Cardiac septum (tissue), 1 donor: ENCODE measurements at regions not wholly inside any gene's neighbourhood (a gene's known extent, or its start where the extent isn't known, plus 50 kb on each side); places are given as distances from the start of the nearest gene placed in this dataset.
"Not testable (repeated sequence)": the region's sequence is repeated elsewhere in the genome, so short reads cannot be mapped to it uniquely, and the experiment has no call there.

Source experiments
- DNase-seq: peaks from one replicate; pipeline ENCODE4 v3.0.0-alpha.2; 2020; ENCODE audit warnings: low spot score
- intact Hi-C: fragments of 100-400 bp; cut with DNase I; formaldehyde crosslinking; loops from one replicate; pipeline ENCODE4 v1.14.0; 2022
- donor health status: DM: no; HTN: no; CAD: no.

GRCh38 chrX:140177821-140178220 lies 212.5 kb upstream of the CXorf66 start:
- intact Hi-C loops: no loop called here
- DNase-seq: no peak

DNA sequence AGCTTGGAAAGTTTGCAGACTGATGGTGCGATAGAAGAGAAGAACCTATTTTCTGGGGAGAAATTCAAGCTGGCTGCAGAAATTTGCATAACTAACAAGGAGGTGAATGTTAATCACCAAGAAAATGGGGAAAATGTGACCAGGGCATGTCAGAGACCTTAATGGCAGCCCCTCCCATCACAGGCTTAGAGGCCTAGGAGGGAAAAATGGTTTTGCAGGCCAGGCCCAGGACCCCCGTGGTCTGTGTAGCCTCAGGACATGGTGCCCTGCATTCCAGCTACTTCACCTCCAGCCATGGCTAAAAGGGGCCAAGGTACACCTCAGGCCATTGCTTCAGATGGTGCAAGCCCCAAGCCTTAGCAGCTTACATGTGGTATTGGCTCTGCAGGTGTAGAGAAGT lies 207.1 kb upstream of the CXorf66 start:
- DNase-seq: no peak
- intact Hi-C loops: no loop called here

DNA sequence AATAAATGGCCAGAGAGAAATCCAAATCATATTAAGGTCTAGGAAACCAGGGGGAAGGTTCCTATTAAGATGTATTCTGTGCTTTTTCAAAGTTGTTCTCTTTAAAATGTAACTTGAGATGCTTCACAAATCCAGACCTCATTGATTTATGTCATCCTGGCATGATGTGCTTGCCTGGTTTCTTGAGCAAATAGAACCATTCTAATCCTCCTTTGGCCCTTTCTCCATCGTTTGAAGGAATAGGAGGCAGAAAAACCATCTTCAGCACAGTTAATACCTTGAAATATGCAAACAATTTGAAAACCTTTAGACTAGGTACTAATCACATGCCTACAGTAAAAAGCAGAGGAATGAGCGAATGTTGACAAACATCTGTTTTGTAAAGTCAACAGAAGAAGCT lies 202.2 kb upstream of the CXorf66 start:
- intact Hi-C loops: no loop called here
- DNase-seq: no peak

- intact Hi-C loops: no loop called here
- no peak for DNase-seq
Measured at GRCh38 chrX:140165849-140166248, 200.5 kb upstream of the CXorf66 start.

DNA sequence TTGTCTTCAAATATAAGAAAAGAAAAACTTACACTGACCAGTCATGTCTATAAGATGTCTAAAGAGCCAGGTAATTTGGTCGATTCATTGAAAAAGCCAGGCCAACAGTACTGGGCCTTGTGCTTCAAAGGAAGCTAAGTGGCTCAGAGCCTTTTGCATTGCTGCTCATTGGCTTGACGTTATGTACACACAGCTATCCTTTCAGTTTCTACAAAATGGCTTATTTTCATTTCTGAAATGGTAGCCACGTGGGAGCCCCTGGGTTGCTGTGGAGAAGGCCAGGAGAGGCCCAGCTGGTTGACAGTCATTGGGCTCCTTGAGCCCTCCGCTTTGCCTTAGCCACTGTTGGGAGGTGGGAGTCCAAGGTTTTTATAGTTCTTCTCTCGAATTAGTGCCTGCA lies 199.1 kb upstream of the CXorf66 start:
- intact Hi-C loops: no loop called here
- no peak for DNase-seq

- intact Hi-C loops: no loop called here
Measured at GRCh38 chrX:140163371-140164159, 198.2 kb upstream of the CXorf66 start.

GRCh38 chrX:140157611-140158010 lies 192.3 kb upstream of the CXorf66 start:
- intact Hi-C loops: no loop called here
- no peak for DNase-seq

More at GRCh38 chrX:140163371-140164159, 198.2 kb upstream of the CXorf66 start:
- no peak for DNase-seq

- intact Hi-C loops: no loop called here
- DNase-seq: no peak
Measured at GRCh38 chrX:140157143-140157542, 191.8 kb upstream of the CXorf66 start.

DNA sequence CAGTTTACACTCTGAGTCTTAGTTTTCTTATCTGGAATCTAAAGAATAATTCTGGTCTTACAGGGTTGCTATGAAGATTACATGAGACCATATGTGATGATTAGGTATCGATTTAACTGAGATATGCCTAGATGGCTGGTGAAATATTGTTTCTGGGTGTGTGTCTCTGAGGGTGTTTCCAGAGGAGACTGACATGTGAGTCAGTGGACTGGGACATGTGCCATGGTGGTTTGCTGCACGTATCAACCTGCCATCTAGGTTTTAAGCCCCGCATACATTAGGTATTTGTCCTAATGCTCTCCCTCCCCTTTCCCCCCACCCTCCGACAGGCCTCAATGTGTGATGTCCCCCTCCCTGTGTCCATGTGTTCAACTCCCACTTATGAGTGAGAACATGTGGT lies 186.0 kb upstream of the CXorf66 start:
- intact Hi-C loops: no loop called here
- no peak for DNase-seq

DNA sequence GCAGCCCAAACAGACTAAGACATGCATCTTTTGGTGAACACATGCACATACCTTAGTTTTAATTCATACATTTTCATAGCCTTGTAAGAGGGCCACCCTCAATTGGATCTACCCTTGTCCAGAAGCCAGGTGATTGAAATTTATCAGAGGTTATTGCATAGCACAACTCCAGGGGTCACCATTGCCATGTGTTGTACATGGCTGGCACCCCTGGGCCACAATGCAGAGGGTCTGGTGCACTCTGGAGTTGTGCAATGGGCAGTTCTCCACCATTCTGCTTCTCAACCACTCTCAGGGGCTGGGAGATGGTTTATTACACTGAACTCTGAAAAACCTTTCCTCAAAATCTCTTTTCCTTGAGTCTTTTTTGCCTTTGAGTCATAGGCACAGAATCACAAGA lies 184.4 kb upstream of the CXorf66 start:
- intact Hi-C loops: no loop called here
- DNase-seq: no peak

GRCh38 chrX:140141444-140142029 lies 176.2 kb upstream of the CXorf66 start:
- no peak for DNase-seq
- intact Hi-C loops: loop anchor here (5.0 kb wide), 1 partner anchor 84 kb away; no protein-coding TSS in a partner anchor

DNA sequence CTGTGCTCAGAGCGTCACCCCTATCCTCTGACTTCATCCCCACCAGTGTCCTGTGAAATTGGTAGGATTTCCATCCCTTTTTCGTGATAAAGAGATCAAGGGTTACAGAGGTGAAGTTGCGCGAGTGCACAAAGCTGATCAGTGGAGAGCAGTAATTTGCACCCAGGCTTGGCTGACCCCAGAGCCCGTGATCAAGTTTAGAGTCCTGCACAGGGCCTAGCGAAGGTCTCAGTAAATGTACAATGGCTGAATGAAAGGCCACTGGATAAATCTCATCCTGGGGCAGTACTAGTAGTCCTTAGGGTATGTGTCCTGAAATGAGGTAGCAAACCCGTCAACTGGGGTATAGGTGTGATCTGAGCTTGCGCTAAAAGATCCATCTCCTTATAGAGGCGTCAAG lies 173.2 kb upstream of the CXorf66 start:
- DNase-seq, intact Hi-C loops: not testable (repeated sequence)

DNA sequence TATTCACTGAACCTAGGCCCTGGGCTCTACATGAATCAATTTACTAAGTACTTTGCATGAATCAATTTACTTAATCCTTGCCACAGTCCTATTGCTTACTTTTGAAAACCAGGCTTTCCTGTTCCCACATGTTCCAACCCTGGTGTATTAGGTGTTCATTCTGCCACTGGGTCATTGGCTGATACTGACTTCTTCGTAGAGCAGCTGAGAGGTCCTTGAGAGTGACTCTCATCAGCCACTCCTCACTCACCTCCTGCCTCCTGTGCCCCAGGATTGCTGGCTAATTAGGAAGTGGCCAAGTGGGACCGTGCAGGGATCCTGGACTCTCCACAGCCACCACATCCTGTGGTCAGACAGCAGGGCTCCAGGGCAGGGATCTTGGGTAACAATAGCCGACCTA lies 172.7 kb upstream of the CXorf66 start:
- intact Hi-C loops, DNase-seq: not testable (repeated sequence)

DNA sequence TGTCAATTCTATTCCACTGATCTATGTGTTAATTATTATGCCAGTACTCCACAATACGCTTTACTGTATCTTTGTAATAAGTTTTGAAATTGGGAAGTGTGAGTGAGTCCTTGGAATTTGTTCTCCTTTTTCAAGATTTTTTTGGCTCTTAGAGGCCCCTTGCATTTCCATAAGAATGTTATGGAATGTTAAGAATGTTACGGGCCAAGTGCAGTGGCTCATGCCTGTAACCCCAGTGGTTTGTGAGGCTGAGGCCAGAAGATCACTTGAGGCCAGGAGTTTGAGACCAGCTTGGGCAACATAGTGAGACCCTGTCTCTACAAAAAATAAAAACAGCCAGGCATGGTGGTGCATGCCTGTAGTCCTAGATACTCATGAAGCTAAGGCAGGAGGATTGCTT lies 167.6 kb upstream of the CXorf66 start:
- intact Hi-C loops: no loop called here
- DNase-seq: no peak

DNA sequence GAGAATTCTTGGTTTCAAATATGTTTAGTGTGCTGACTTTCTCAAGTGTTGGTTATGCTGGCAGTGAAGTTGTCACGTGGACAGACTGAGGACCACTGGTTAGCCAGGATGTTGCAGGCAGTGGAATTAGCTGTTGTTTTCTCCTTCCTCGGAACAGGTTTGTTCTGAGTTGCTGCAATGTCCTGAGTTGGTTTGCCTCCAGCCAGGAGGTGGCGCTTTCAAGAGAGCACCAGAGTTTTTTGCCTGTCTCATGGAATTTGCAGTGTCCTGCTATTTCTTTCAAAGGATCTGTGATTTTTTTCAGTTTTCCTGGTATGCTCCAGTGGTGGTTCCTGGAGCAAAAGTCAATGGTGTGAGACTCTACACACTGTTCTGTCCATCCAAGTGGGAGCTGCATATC lies 158.1 kb upstream of the CXorf66 start:
- intact Hi-C loops: no loop called here
- DNase-seq: no peak

DNA sequence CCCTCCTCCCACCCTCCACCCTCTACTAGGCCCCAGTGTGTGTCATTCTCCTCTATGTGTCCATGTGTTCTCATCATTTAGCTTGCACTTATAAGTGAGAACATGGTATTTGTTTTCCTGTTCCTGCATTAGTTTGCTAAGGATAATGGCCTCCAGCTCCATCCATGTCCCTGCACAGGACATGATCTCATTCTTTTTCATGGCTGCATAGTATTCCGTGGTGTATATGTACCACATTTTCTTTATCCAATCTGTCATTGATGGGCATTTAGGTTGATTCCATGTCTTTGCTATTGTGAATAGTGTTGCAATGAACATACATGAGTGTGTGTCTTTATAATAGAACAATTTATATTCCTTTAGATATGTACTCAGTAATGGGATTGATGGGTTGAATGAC lies 148.7 kb upstream of the CXorf66 start:
- DNase-seq, intact Hi-C loops: not testable (repeated sequence)

- DNase-seq: no peak
- intact Hi-C loops: no loop called here
Measured at GRCh38 chrX:140110081-140110650, 144.8 kb upstream of the CXorf66 start.

GRCh38 chrX:140104760-140105159 lies 139.4 kb upstream of the CXorf66 start:
- DNase-seq: no peak
- intact Hi-C loops: no loop called here

DNA sequence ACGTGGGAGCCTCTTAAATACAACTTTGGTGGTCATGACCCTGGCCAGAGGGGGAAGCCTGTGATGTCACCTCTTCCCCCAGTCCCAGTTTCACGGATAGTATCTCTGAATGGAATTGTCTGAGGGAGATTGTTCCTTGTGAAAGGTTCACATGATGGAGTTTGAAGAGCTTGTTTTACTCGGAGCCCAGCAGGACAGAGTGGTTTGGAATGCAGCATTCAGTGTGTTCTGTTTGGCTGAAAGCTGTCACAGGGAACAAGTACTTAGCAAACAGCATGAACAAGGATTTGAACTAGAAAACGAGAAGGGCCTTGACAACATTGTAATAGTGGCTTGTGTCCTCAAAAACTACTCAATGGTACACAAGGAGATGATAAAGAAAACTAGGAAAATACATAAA lies 133.9 kb upstream of the CXorf66 start:
- no peak for DNase-seq
- intact Hi-C loops: no loop called here

DNA sequence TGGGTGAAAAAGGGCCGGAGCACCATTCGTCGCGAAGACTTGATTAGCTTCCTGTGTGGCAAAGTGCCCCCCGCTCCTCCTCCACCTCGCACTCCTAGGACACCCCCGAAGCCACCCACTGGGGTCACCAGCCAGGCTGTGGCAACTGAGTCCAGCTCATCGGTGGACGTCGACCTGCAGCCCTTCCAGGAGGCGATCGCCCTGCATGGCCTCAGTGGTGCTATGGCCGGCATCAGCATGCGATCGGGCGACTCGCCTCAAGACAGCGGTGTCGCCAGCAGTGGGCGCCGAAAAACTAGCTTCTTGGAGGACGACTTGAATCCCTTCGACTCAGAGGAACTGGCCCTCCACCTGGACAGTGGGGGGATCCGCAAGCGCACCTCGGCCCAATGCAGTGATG lies 126.8 kb upstream of the CXorf66 start:
- no peak for DNase-seq
- intact Hi-C loops: no loop called here
